Glutamatergic neuron (in vitro differentiated cells): ENCODE measurements at regions not wholly inside any gene's neighbourhood (a gene's known extent, or its start where the extent isn't known, plus 50 kb on each side); places are given as distances from the start of the nearest gene placed in this dataset.

Experiments used
- DNase-seq: peaks from one replicate; pipeline ENCODE4 v3.0.0; 2022
- H3K27ac Mint-ChIP-seq: one replicate; pipeline ENCODE4 v1.8.0; 2020; ENCODE audit warnings: mild to moderate bottlenecking, mixed read lengths, inconsistent platforms; ENCODE audit not compliant: unreplicated experiment
- H3K27me3 Mint-ChIP-seq: one replicate; pipeline ENCODE4 v1.8.0; 2020; ENCODE audit warnings: mild to moderate bottlenecking, moderate library complexity, mixed read lengths, inconsistent platforms; ENCODE audit not compliant: unreplicated experiment
- H3K36me3 Mint-ChIP-seq: one replicate; pipeline ENCODE4 v1.8.0; 2020; ENCODE audit warnings: mild to moderate bottlenecking, mixed read lengths, inconsistent platforms; ENCODE audit not compliant: unreplicated experiment
- H3K4me1 Mint-ChIP-seq: one replicate; pipeline ENCODE4 v1.8.0; 2020; ENCODE audit warnings: mild to moderate bottlenecking, low read depth, mixed read lengths, inconsistent platforms; ENCODE audit not compliant: unreplicated experiment
- H3K4me3 Mint-ChIP-seq: one replicate; pipeline ENCODE4 v1.8.0; 2020; ENCODE audit warnings: mild to moderate bottlenecking, mixed read lengths, inconsistent platforms; ENCODE audit not compliant: unreplicated experiment
- H3K9me3 Mint-ChIP-seq: one replicate; pipeline ENCODE4 v1.8.0; 2020; ENCODE audit warnings: mild to moderate bottlenecking, moderate library complexity, mixed read lengths, inconsistent platforms; ENCODE audit not compliant: unreplicated experiment
- CTCF ChIP-seq: fragments of 200-600 bp; sonication (generic); IDR thresholded peaks from one replicate; pipeline ENCODE4 v1.5.0; 2021; ENCODE audit not compliant: partially characterized antibody, unreplicated experiment

- no peaks in the 10 kb centered on the region for H3K4me1 Mint-ChIP-seq
- peaks cover 18% of the 10 kb centered on the region for H3K36me3 Mint-ChIP-seq
- no peak for TF ChIP-seq CTCF
These were observed 254.9 kb downstream of the SOD2 start for GRCh38 chr6:159438106-159438505.

GRCh38 chr6:159436581-159436980, 256.5 kb downstream of the SOD2 start:
- no peaks in the 10 kb centered on the region for H3K4me1 Mint-ChIP-seq
- peaks cover 18% of the 10 kb centered on the region for H3K36me3 Mint-ChIP-seq
- no peak for DNase-seq
- no peaks in the 10 kb centered on the region for H3K27me3 Mint-ChIP-seq
- H3K27ac Mint-ChIP-seq, result no peak overlapping the region
- TF ChIP-seq CTCF, result no peak
- H3K9me3 Mint-ChIP-seq, result peaks cover 5% of the 10 kb centered on the region
- no peak overlapping the region for H3K4me3 Mint-ChIP-seq

More at GRCh38 chr6:159438106-159438505, 254.9 kb downstream of the SOD2 start:
- H3K4me3 Mint-ChIP-seq, result no peak overlapping the region
- no peak for DNase-seq
- no peak overlapping the region for H3K27ac Mint-ChIP-seq
- no peaks in the 10 kb centered on the region for H3K27me3 Mint-ChIP-seq
- peaks cover 5% of the 10 kb centered on the region for H3K9me3 Mint-ChIP-seq

- no peak for DNase-seq
- H3K4me1 Mint-ChIP-seq, result no peaks in the 10 kb centered on the region
- peaks cover 5% of the 10 kb centered on the region for H3K9me3 Mint-ChIP-seq
- no peak overlapping the region for H3K4me3 Mint-ChIP-seq
- H3K27ac Mint-ChIP-seq, result no peak overlapping the region
- H3K27me3 Mint-ChIP-seq, result no peaks in the 10 kb centered on the region
- no peak for TF ChIP-seq CTCF
- peaks cover 18% of the 10 kb centered on the region for H3K36me3 Mint-ChIP-seq
These were observed 257.3 kb downstream of the SOD2 start for GRCh38 chr6:159435701-159436100.

GRCh38 chr6:159434410-159434809, 258.6 kb downstream of the SOD2 start:
- Mint-ChIP-seq H3K9me3 (peaks cover 5% of the 10 kb centered on the region), H3K36me3 (peaks cover 18% of the 10 kb centered on the region), H3K27me3 (no peaks in the 10 kb centered on the region), H3K4me1 (no peaks in the 10 kb centered on the region), H3K27ac (no peak overlapping the region), H3K4me3 (no peak overlapping the region)
- DNase-seq, result no peak
- no peak for TF ChIP-seq CTCF

- TF ChIP-seq CTCF, result no peak
- no peaks in the 10 kb centered on the region for H3K27me3 Mint-ChIP-seq
- DNase-seq, result no peak
- H3K9me3 Mint-ChIP-seq, result peaks cover 5% of the 10 kb centered on the region
- no peaks in the 10 kb centered on the region for H3K4me1 Mint-ChIP-seq
- H3K4me3 Mint-ChIP-seq, result no peak overlapping the region
- peaks cover 18% of the 10 kb centered on the region for H3K36me3 Mint-ChIP-seq
- H3K27ac Mint-ChIP-seq, result no peak overlapping the region
These were observed 259.5 kb downstream of the SOD2 start for GRCh38 chr6:159433550-159433949.
